ENCODE measurements at regions not wholly inside any gene's neighbourhood (a gene's known extent, or its start where the extent isn't known, plus 50 kb on each side); places are given as distances from the start of the nearest gene placed in this dataset.

DNA sequence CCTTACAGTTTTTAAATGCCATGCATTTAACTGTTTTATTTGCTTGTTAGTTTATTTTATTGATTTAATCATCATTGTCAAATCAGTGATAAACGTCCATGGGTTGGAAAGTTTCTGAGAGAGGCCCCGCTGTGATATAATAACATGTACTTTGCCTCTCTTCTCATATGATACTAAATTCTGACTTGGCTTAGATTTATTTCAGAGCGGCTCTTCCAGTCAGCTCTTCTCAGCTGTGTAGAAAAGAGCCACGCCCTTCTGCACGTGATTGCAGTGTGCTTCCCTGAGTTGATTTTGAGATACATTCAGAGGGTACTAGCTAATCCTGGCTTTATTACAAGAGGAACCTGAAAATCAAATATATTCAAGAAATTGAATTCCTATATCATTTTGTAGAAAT is 218.6 kb downstream of the KCNE4 start:
- 100% methylated on average over 2 of the region's 5 CpGs for WGBS (ENCODE audit: insufficient coverage)

GRCh38 chr2:223273995-223274394 is 222.0 kb downstream of the KCNE4 start:
- DNase-seq: no peak
- Histone ChIP-seq H3K79me2 (ENCODE audit: control insufficient read depth, insufficient read depth, low read length) (no peaks in the 10 kb centered on the region), H3K27ac (ENCODE audit: low read length in 2 of 2) (no peak overlapping the region), H3K9me3 (ENCODE audit: control extremely low read depth in 1 of 3, control insufficient read depth in 2 of 3, insufficient read depth in 1 of 3, low read length in 2 of 3) (no peaks in the 10 kb centered on the region), H4K20me1 (ENCODE audit: control insufficient read depth, insufficient read depth, low read length, poor library complexity, severe bottlenecking) (no peaks in the 10 kb centered on the region), H2AFZ (ENCODE audit: insufficient read depth, low read depth, low read length, poor library complexity, severe bottlenecking) (no peak overlapping the region), H3K4me3 (ENCODE audit: control extremely low read depth in 1 of 5, extremely low read depth in 1 of 5, insufficient read depth in 1 of 5, low read depth in 2 of 5, low read length in 4 of 5) (no peak overlapping the region), H3K9ac (ENCODE audit: low read length) (no peak overlapping the region), H3K36me3 (replicated peaks in 1 of 2; ENCODE audit: control extremely low read depth in 1 of 2, control insufficient read depth in 1 of 2, extremely low read depth in 1 of 2, insufficient read depth in 2 of 2, low read length in 1 of 2) (no peaks in the 10 kb centered on the region), H3K4me2 (replicated peaks; ENCODE audit: low read depth, low read length, poor library complexity, severe bottlenecking) (no peak overlapping the region), H3K4me1 (ENCODE audit: control insufficient read depth in 2 of 2, insufficient read depth in 2 of 2, low read length in 2 of 2) (no peaks in the 10 kb centered on the region), H3K27me3 (replicated peaks in 1 of 4; ENCODE audit: control extremely low read depth in 1 of 4, control insufficient read depth in 3 of 4, insufficient read depth in 4 of 4, low read length in 3 of 4) (no peaks in the 10 kb centered on the region)
- CTCF ChIA-PET: no interaction called here
- Mint-ChIP-seq H3K9me3 (ENCODE audit: insufficient read depth) (no peaks in the 10 kb centered on the region), H3K27me3 (no peaks in the 10 kb centered on the region), H3K4me3 (no peak overlapping the region), H3K27ac (no peak overlapping the region), H3K4me1 (no peaks in the 10 kb centered on the region)
- intact Hi-C loops (cut with micrococcal nuclease): no loop called here
- no peak for ATAC-seq (ENCODE audit: low read depth)
- POLR2A ChIA-PET: no interaction called here
- TF ChIP-seq, protein P1, sequence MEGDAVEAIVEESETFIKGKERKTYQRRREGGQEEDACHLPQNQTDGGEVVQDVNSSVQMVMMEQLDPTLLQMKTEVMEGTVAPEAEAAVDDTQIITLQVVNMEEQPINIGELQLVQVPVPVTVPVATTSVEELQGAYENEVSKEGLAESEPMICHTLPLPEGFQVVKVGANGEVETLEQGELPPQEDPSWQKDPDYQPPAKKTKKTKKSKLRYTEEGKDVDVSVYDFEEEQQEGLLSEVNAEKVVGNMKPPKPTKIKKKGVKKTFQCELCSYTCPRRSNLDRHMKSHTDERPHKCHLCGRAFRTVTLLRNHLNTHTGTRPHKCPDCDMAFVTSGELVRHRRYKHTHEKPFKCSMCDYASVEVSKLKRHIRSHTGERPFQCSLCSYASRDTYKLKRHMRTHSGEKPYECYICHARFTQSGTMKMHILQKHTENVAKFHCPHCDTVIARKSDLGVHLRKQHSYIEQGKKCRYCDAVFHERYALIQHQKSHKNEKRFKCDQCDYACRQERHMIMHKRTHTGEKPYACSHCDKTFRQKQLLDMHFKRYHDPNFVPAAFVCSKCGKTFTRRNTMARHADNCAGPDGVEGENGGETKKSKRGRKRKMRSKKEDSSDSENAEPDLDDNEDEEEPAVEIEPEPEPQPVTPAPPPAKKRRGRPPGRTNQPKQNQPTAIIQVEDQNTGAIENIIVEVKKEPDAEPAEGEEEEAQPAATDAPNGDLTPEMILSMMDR (IDR thresholded peaks at IDR 0.05): no peak
- TF ChIP-seq EZH2 (IDR thresholded peaks at IDR 0.05; ENCODE audit: borderline replicate concordance, insufficient read depth, low read depth, low read length, poor library complexity, severe bottlenecking): no peak

More for the DNA sequence above, 218.6 kb downstream of the KCNE4 start:
- Histone ChIP-seq H3K4me1 (ENCODE audit: control insufficient read depth in 2 of 2, insufficient read depth in 2 of 2, low read length in 2 of 2) (no peaks in the 10 kb centered on the region), H3K36me3 (replicated peaks in 1 of 2; ENCODE audit: control extremely low read depth in 1 of 2, control insufficient read depth in 1 of 2, extremely low read depth in 1 of 2, insufficient read depth in 2 of 2, low read length in 1 of 2) (no peaks in the 10 kb centered on the region), H3K9ac (ENCODE audit: low read length) (no peak overlapping the region), H3K4me2 (replicated peaks; ENCODE audit: low read depth, low read length, poor library complexity, severe bottlenecking) (no peak overlapping the region), H2AFZ (ENCODE audit: insufficient read depth, low read depth, low read length, poor library complexity, severe bottlenecking) (no peak overlapping the region), H3K79me2 (ENCODE audit: control insufficient read depth, insufficient read depth, low read length) (no peaks in the 10 kb centered on the region), H4K20me1 (ENCODE audit: control insufficient read depth, insufficient read depth, low read length, poor library complexity, severe bottlenecking) (no peaks in the 10 kb centered on the region), H3K9me3 (ENCODE audit: control extremely low read depth in 1 of 3, control insufficient read depth in 2 of 3, insufficient read depth in 1 of 3, low read length in 2 of 3) (no peaks in the 10 kb centered on the region), H3K4me3 (ENCODE audit: control extremely low read depth in 1 of 5, extremely low read depth in 1 of 5, insufficient read depth in 1 of 5, low read depth in 2 of 5, low read length in 4 of 5) (no peak overlapping the region), H3K27ac (ENCODE audit: low read length in 2 of 2) (no peak overlapping the region), H3K27me3 (replicated peaks in 1 of 4; ENCODE audit: control extremely low read depth in 1 of 4, control insufficient read depth in 3 of 4, insufficient read depth in 4 of 4, low read length in 3 of 4) (no peaks in the 10 kb centered on the region)
- Mint-ChIP-seq H3K27ac (no peak overlapping the region), H3K9me3 (ENCODE audit: insufficient read depth) (no peaks in the 10 kb centered on the region), H3K4me1 (no peaks in the 10 kb centered on the region), H3K4me3 (no peak overlapping the region), H3K27me3 (no peaks in the 10 kb centered on the region)
- POLR2A ChIA-PET: no interaction called here
- TF ChIP-seq, protein P1 (IDR thresholded peaks at IDR 0.05): no peak
- no peak for TF ChIP-seq EZH2 (IDR thresholded peaks at IDR 0.05; ENCODE audit: borderline replicate concordance, insufficient read depth, low read depth, low read length, poor library complexity, severe bottlenecking)
- ATAC-seq (ENCODE audit: low read depth) (no peak), DNase-seq (no peak)
- CTCF ChIA-PET: no interaction called here
- intact Hi-C loops (cut with micrococcal nuclease): no loop called here

Data from B cell (primary cell).